ENCODE measurements at regions not wholly inside any gene's neighbourhood (a gene's known extent, or its start where the extent isn't known, plus 50 kb on each side); places are given as distances from the start of the nearest gene placed in this dataset.

DNA sequence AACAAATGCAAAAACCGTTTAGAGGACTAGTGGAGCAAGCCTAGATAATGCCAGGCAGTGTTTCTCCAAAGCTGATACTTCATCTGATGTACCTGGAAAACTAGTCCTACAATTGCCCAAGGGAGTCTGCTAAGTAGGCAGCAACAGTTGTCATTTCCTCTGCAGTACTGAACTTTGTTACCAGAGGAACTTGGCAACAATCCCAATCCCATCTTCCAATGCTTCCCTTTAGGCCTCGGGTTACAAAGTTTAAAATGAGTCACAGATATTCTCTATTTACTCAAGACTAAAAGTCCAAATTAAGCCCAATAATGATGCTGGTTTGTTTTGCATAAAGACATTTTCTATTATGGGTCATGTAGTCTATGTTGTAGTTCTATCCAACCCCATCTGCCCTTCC lies 120.0 kb upstream of the GLRA2 start:
- Histone ChIP-seq H3K9me3 (ENCODE audit: control insufficient read depth in 1 of 2, low read length in 2 of 2) (no peaks in the 10 kb centered on the region), H3K27ac (ENCODE audit: low read depth, low read length) (no peak overlapping the region), H3K4me1 (ENCODE audit: insufficient read depth, low read length) (no peaks in the 10 kb centered on the region), H3K4me3 (ENCODE audit: low read length in 2 of 2) (no peak overlapping the region), H3K36me3 (ENCODE audit: insufficient read depth, low read length) (no peaks in the 10 kb centered on the region), H3K27me3 (ENCODE audit: insufficient read depth, low read length) (no peaks in the 10 kb centered on the region)
- Mint-ChIP-seq H3K36me3 (no peaks in the 10 kb centered on the region), H3K27me3 (no peaks in the 10 kb centered on the region), H3K4me1 (no peaks in the 10 kb centered on the region), H3K4me3 (no peak overlapping the region), H3K9me3 (peaks cover under 1 to 8% (median 2%) of the 10 kb centered on the region in 8 donors), H3K27ac (no peak overlapping the region)
- intact Hi-C loops (cut with micrococcal nuclease), result no loop called here
- ChIA-PET CTCF (ENCODE audit: partially characterized antibody) (no interaction called here), POLR2A (ENCODE audit: partially characterized antibody) (no interaction called here)
- no peak for DNase-seq

- Mint-ChIP-seq H3K4me3 (no peak overlapping the region), H3K4me1 (no peaks in the 10 kb centered on the region), H3K9me3 (peaks cover 0 to 4% (median 0%) of the 10 kb centered on the region in 8 donors), H3K36me3 (no peaks in the 10 kb centered on the region), H3K27me3 (no peaks in the 10 kb centered on the region), H3K27ac (no peak overlapping the region)
- Histone ChIP-seq H3K4me1 (ENCODE audit: insufficient read depth, low read length) (no peaks in the 10 kb centered on the region), H3K27me3 (ENCODE audit: insufficient read depth, low read length) (no peaks in the 10 kb centered on the region), H3K36me3 (ENCODE audit: insufficient read depth, low read length) (no peaks in the 10 kb centered on the region), H3K27ac (ENCODE audit: low read depth, low read length) (no peak overlapping the region), H3K9me3 (ENCODE audit: control insufficient read depth in 1 of 2, low read length in 2 of 2) (no peaks in the 10 kb centered on the region), H3K4me3 (ENCODE audit: low read length in 2 of 2) (no peak overlapping the region)
- ChIA-PET POLR2A (ENCODE audit: partially characterized antibody) (no interaction called here), CTCF (ENCODE audit: partially characterized antibody) (no interaction called here)
- intact Hi-C loops (cut with micrococcal nuclease), result no loop called here
- DNase-seq, result no peak
Observed at GRCh38 chrX:14406225-14406624, 123.1 kb upstream of the GLRA2 start.

- Mint-ChIP-seq H3K27ac (no peak overlapping the region), H3K4me1 (no peaks in the 10 kb centered on the region), H3K27me3 (no peaks in the 10 kb centered on the region), H3K36me3 (no peaks in the 10 kb centered on the region), H3K4me3 (no peak overlapping the region), H3K9me3 (peaks cover 0 to 12% (median 3%) of the 10 kb centered on the region in 8 donors)
- H3K4me1 ChIP-seq (ENCODE audit: insufficient read depth, low read length), result no peaks in the 10 kb centered on the region
- intact Hi-C loops (cut with micrococcal nuclease), result no loop called here
- no peak for DNase-seq
- H3K36me3 ChIP-seq (ENCODE audit: insufficient read depth, low read length), result no peaks in the 10 kb centered on the region
- no peak overlapping the region for H3K27ac ChIP-seq (ENCODE audit: low read depth, low read length)
- H3K27me3 ChIP-seq (ENCODE audit: insufficient read depth, low read length), result no peaks in the 10 kb centered on the region
- no peak overlapping the region for H3K4me3 ChIP-seq (ENCODE audit: low read length in 2 of 2)
- CTCF ChIA-PET (ENCODE audit: partially characterized antibody), result no interaction called here
- POLR2A ChIA-PET (ENCODE audit: partially characterized antibody), result no interaction called here
- H3K9me3 ChIP-seq (ENCODE audit: control insufficient read depth in 1 of 2, low read length in 2 of 2), result no peaks in the 10 kb centered on the region
Observed at GRCh38 chrX:14398725-14399124, 130.6 kb upstream of the GLRA2 start.

DNA sequence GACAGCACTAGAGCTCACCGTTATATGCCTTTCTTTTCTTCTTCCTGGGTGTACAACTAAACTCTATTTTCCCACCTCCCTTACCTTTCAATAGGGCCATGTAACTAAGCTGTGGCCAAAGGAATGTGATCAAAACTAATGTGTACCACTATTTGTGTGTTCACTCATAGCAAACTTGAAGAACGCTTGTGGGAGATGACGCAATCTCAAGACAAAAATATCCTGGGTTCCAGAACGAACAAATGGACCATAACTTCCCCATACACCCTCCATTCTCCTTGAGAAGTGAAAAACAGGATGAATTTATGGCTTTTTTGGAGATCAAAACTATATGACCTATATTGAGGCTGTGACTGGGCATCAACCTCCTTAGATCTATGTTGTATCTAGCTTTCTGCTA lies 139.7 kb upstream of the GLRA2 start:
- Histone ChIP-seq H3K4me3 (ENCODE audit: low read length in 2 of 2) (no peak overlapping the region), H3K27me3 (ENCODE audit: insufficient read depth, low read length) (no peaks in the 10 kb centered on the region), H3K36me3 (ENCODE audit: insufficient read depth, low read length) (no peaks in the 10 kb centered on the region), H3K27ac (ENCODE audit: low read depth, low read length) (no peak overlapping the region), H3K4me1 (ENCODE audit: insufficient read depth, low read length) (no peaks in the 10 kb centered on the region), H3K9me3 (ENCODE audit: control insufficient read depth in 1 of 2, low read length in 2 of 2) (no peaks in the 10 kb centered on the region)
- POLR2A ChIA-PET (ENCODE audit: partially characterized antibody), result no interaction called here
- Mint-ChIP-seq H3K4me3 (no peak overlapping the region), H3K4me1 (no peaks in the 10 kb centered on the region), H3K36me3 (no peaks in the 10 kb centered on the region), H3K27me3 (no peaks in the 10 kb centered on the region), H3K9me3 (peaks cover 0 to 16% (median 9%) of the 10 kb centered on the region in 8 donors), H3K27ac (no peak overlapping the region)
- CTCF ChIA-PET (ENCODE audit: partially characterized antibody), result no interaction called here
- no peak for DNase-seq
- intact Hi-C loops (cut with micrococcal nuclease), result no loop called here

DNA sequence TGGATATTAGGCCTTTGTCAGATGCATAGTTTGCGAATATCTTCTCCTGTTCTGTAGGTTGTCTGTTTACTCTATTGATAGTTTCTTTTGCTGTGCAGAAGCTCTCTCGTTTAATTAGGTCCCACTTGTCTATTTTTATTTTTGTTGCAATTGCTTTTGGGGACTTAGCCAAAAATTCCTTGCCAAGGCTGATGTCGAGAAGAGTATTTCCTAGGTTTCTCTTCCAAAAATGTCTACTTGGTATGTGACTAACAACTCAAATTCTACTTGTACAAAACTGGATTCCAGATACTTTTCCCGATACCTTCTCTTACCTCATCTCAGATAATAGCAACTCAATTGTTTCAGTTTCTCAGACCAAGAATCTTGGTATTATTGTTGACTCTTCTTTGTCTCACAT lies 142.4 kb upstream of the GLRA2 start:
- no peak for DNase-seq
- no peak overlapping the region for H3K4me3 ChIP-seq (ENCODE audit: low read length in 2 of 2)
- H3K27ac Mint-ChIP-seq, result no peak overlapping the region
- CTCF ChIA-PET (ENCODE audit: partially characterized antibody), result no interaction called here
- H3K36me3 ChIP-seq (ENCODE audit: insufficient read depth, low read length), result no peaks in the 10 kb centered on the region
- no peaks in the 10 kb centered on the region for H3K9me3 Mint-ChIP-seq
- H3K27me3 ChIP-seq (ENCODE audit: insufficient read depth, low read length), result no peaks in the 10 kb centered on the region
- H3K27me3 Mint-ChIP-seq, result no peaks in the 10 kb centered on the region
- no peaks in the 10 kb centered on the region for H3K4me1 Mint-ChIP-seq
- no peaks in the 10 kb centered on the region for H3K4me1 ChIP-seq (ENCODE audit: insufficient read depth, low read length)
- intact Hi-C loops (cut with micrococcal nuclease), result no loop called here
- H3K27ac ChIP-seq (ENCODE audit: low read depth, low read length), result no peak overlapping the region
- no peaks in the 10 kb centered on the region for H3K9me3 ChIP-seq (ENCODE audit: control insufficient read depth in 1 of 2, low read length in 2 of 2)
- no peak overlapping the region for H3K4me3 Mint-ChIP-seq
- H3K36me3 Mint-ChIP-seq, result no peaks in the 10 kb centered on the region
- POLR2A ChIA-PET (ENCODE audit: partially characterized antibody), result no interaction called here

- Histone ChIP-seq H3K9me3 (ENCODE audit: control insufficient read depth in 1 of 2, low read length in 2 of 2) (no peaks in the 10 kb centered on the region), H3K36me3 (ENCODE audit: insufficient read depth, low read length) (no peaks in the 10 kb centered on the region), H3K27ac (ENCODE audit: low read depth, low read length) (no peak overlapping the region), H3K27me3 (ENCODE audit: insufficient read depth, low read length) (no peaks in the 10 kb centered on the region), H3K4me3 (ENCODE audit: low read length in 2 of 2) (no peak overlapping the region), H3K4me1 (ENCODE audit: insufficient read depth, low read length) (no peaks in the 10 kb centered on the region)
- H3K36me3 Mint-ChIP-seq, result no peaks in the 10 kb centered on the region
- CTCF ChIA-PET (ENCODE audit: partially characterized antibody), result no interaction called here
- H3K9me3 Mint-ChIP-seq, result no peaks in the 10 kb centered on the region
- DNase-seq, result no peak
- H3K27me3 Mint-ChIP-seq, result no peaks in the 10 kb centered on the region
- POLR2A ChIA-PET (ENCODE audit: partially characterized antibody), result no interaction called here
- intact Hi-C loops (cut with micrococcal nuclease), result no loop called here
- H3K4me1 Mint-ChIP-seq, result no peaks in the 10 kb centered on the region
- no peak overlapping the region for H3K27ac Mint-ChIP-seq
- peak overlapping the region in 1 of 8 donors; percentile 12 for H3K4me3 Mint-ChIP-seq
Observed at GRCh38 chrX:14380044-14380443, 149.3 kb upstream of the GLRA2 start.

DNA sequence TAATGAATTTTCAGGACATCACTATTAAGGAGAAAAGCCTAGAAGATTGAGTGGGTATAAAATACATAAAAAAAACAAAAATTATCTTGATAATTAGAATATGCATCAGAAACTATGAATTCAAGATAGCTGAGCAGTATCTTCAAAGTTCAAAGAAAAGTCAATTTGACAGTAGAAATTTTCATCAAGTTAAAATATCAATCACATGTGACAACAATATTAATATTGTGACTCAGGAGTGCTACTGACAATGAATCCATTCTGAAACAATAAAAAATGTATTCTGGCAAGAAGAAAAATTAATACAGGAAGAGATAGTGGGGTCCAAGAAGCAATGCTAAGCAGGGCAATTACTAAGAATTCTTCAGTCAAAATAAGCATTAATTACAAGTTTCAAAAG lies 151.9 kb upstream of the GLRA2 start:
- intact Hi-C loops (cut with micrococcal nuclease), result no loop called here
- Histone ChIP-seq H3K36me3 (ENCODE audit: insufficient read depth, low read length) (no peaks in the 10 kb centered on the region), H3K9me3 (ENCODE audit: control insufficient read depth in 1 of 2, low read length in 2 of 2) (no peaks in the 10 kb centered on the region), H3K4me1 (ENCODE audit: insufficient read depth, low read length) (no peaks in the 10 kb centered on the region), H3K27ac (ENCODE audit: low read depth, low read length) (no peak overlapping the region), H3K4me3 (ENCODE audit: low read length in 2 of 2) (no peak overlapping the region), H3K27me3 (ENCODE audit: insufficient read depth, low read length) (no peaks in the 10 kb centered on the region)
- ChIA-PET POLR2A (ENCODE audit: partially characterized antibody) (no interaction called here), CTCF (ENCODE audit: partially characterized antibody) (no interaction called here)
- no peak overlapping the region for H3K27ac Mint-ChIP-seq
- H3K27me3 Mint-ChIP-seq, result no peaks in the 10 kb centered on the region
- no peaks in the 10 kb centered on the region for H3K36me3 Mint-ChIP-seq
- peaks cover 0 to 4% (median 0%) of the 10 kb centered on the region in 8 donors for H3K9me3 Mint-ChIP-seq
- no peak overlapping the region for H3K4me3 Mint-ChIP-seq
- no peak for DNase-seq
- H3K4me1 Mint-ChIP-seq, result no peaks in the 10 kb centered on the region

- POLR2A ChIA-PET (ENCODE audit: partially characterized antibody), result no interaction called here
- Mint-ChIP-seq H3K9me3 (peaks cover 0 to 3% (median 0%) of the 10 kb centered on the region in 8 donors), H3K27me3 (no peaks in the 10 kb centered on the region), H3K27ac (no peak overlapping the region), H3K36me3 (no peaks in the 10 kb centered on the region), H3K4me1 (no peaks in the 10 kb centered on the region), H3K4me3 (no peak overlapping the region)
- Histone ChIP-seq H3K4me3 (ENCODE audit: low read length in 2 of 2) (no peak overlapping the region), H3K36me3 (ENCODE audit: insufficient read depth, low read length) (no peaks in the 10 kb centered on the region), H3K9me3 (ENCODE audit: control insufficient read depth in 1 of 2, low read length in 2 of 2) (no peaks in the 10 kb centered on the region), H3K4me1 (ENCODE audit: insufficient read depth, low read length) (no peaks in the 10 kb centered on the region), H3K27ac (ENCODE audit: low read depth, low read length) (no peak overlapping the region), H3K27me3 (ENCODE audit: insufficient read depth, low read length) (no peaks in the 10 kb centered on the region)
- intact Hi-C loops (cut with micrococcal nuclease), result no loop called here
- CTCF ChIA-PET (ENCODE audit: partially characterized antibody), result no interaction called here
- DNase-seq, result no peak
Observed at GRCh38 chrX:14363728-14364127, 165.6 kb upstream of the GLRA2 start.

Data from CD4-positive, alpha-beta memory T cell (primary cell).